ENCODE measurements at regions not wholly inside any gene's neighbourhood (a gene's known extent, or its start where the extent isn't known, plus 50 kb on each side); places are given as distances from the start of the nearest gene placed in this dataset.

DNA sequence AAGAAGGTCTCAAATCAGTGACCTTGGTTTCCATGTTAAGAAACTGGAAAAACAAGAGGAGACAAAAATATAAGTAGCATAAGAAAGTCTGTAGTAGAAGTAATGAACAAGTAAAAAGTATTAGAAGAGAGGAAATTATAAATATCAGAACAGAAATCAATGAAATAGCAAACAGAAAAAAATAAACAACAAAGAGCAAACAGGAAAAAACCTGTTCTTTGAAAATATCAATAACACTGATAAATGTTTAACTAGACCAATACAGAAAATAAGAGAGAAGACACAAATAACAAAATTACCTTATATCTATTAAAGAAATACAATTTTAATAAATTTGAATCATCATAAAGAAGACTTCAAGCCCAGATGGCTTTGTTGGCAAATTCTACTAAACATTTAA, 113.3 kb downstream of the MAIP1 start:
- Histone ChIP-seq H3F3A (ENCODE audit: low read depth) (no peaks in the 10 kb centered on the region), H3K9me3 (ENCODE audit: low read depth) (no peaks in the 10 kb centered on the region), H3K4me3 (no peak overlapping the region), H3K4me2 (no peak overlapping the region), H2AFZ (replicated peaks) (no peak overlapping the region), H3K36me3 (peaks cover 3% of the 10 kb centered on the region), H3K27me3 (no peaks in the 10 kb centered on the region), H4K20me1 (ENCODE audit: low read depth) (no peaks in the 10 kb centered on the region), H3K4me1 (peaks cover 5% of the 10 kb centered on the region), H3K79me2 (ENCODE audit: low read depth) (no peaks in the 10 kb centered on the region), H3K27ac (no peak overlapping the region), H3K9ac (no peak overlapping the region)
- no peaks in the 10 kb centered on the region for H3K36me3 Mint-ChIP-seq
- H3K4me3 Mint-ChIP-seq: no peak overlapping the region
- H3K9me3 Mint-ChIP-seq: no peaks in the 10 kb centered on the region
- no peak for DNase-seq (ENCODE audit: low spot score)
- TF ChIP-seq EZH2 (IDR thresholded peaks at IDR 0.05) (no peak), EZH2phosphoT487 (IDR thresholded peaks at IDR 0.05) (no peak)
- TF ChIP-seq, protein P1, sequence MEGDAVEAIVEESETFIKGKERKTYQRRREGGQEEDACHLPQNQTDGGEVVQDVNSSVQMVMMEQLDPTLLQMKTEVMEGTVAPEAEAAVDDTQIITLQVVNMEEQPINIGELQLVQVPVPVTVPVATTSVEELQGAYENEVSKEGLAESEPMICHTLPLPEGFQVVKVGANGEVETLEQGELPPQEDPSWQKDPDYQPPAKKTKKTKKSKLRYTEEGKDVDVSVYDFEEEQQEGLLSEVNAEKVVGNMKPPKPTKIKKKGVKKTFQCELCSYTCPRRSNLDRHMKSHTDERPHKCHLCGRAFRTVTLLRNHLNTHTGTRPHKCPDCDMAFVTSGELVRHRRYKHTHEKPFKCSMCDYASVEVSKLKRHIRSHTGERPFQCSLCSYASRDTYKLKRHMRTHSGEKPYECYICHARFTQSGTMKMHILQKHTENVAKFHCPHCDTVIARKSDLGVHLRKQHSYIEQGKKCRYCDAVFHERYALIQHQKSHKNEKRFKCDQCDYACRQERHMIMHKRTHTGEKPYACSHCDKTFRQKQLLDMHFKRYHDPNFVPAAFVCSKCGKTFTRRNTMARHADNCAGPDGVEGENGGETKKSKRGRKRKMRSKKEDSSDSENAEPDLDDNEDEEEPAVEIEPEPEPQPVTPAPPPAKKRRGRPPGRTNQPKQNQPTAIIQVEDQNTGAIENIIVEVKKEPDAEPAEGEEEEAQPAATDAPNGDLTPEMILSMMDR (IDR thresholded peaks at IDR 0.05): no peak
- H3K27me3 Mint-ChIP-seq (ENCODE audit: insufficient read depth, low read depth): peaks cover 3% of the 10 kb centered on the region
- H3K27ac Mint-ChIP-seq: no peak overlapping the region
- no peaks in the 10 kb centered on the region for H3K4me1 Mint-ChIP-seq

DNA sequence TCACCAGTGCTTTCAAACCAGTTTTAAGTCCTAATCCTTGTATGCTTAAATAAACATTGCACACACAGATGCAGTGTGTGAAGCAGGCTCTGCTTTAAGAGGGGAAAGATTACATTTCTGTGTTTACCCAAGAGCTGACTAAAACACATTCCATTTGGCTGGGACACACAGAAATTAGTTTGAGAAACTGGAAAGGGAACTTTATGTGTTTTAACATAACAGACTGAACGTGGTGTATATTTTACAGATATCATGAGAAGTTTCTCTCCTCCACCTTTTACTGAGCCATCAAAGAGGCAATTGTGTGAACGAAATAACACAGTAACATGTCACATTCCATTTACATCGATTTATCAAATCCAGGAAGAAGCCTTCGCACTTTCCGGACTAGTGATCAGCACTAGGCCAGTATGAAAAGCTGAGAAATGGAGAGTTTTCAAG, 121.8 kb downstream of the MAIP1 start:
- no peak overlapping the region for H3K4me3 Mint-ChIP-seq
- no peaks in the 10 kb centered on the region for H4K20me1 ChIP-seq (ENCODE audit: low read depth)
- H3K27me3 ChIP-seq: no peaks in the 10 kb centered on the region
- DNase-seq (ENCODE audit: low spot score): no peak
- H3K9me3 Mint-ChIP-seq: peaks cover 5% of the 10 kb centered on the region
- H3K36me3 Mint-ChIP-seq: no peaks in the 10 kb centered on the region
- H2AFZ ChIP-seq (replicated peaks): no peak overlapping the region
- peaks cover 42% of the 10 kb centered on the region for H3K4me1 Mint-ChIP-seq
- peaks cover 29% of the 10 kb centered on the region for H3K4me1 ChIP-seq
- H3F3A ChIP-seq (ENCODE audit: low read depth): peaks cover 19% of the 10 kb centered on the region
- no peaks in the 10 kb centered on the region for H3K36me3 ChIP-seq
- H3K9ac ChIP-seq: no peak overlapping the region
- H3K27ac Mint-ChIP-seq: peak overlapping the region; percentile 68
- no peak overlapping the region for H3K4me3 ChIP-seq
- TF ChIP-seq EZH2 (IDR thresholded peaks at IDR 0.05): no peak
- no peak for TF ChIP-seq EZH2phosphoT487 (IDR thresholded peaks at IDR 0.05)
- TF ChIP-seq, protein P1 (IDR thresholded peaks at IDR 0.05): no peak
- H3K9me3 ChIP-seq (ENCODE audit: low read depth): peaks cover 3% of the 10 kb centered on the region
- H3K4me2 ChIP-seq: no peak overlapping the region
- no peak overlapping the region for H3K27ac ChIP-seq
- H3K27me3 Mint-ChIP-seq (ENCODE audit: insufficient read depth, low read depth): no peaks in the 10 kb centered on the region
- no peaks in the 10 kb centered on the region for H3K79me2 ChIP-seq (ENCODE audit: low read depth)

DNA sequence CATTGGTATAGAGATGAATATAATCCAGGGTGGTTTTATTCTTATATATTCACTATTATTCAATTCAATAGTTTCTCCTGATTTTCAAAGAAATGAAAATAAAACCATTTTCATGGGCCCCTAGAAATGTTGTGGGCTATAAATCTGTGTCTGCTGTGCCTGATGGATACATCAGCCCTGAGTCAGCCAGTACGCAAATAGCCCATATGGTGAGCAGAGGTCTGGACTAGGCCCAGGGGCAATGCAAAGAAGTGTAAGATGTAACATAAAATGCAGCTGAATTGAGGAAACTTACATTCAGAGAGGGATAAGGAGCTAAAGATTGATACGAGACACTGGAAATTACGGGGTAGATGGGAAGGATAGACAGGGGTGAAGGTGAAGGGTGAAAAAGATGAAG, 122.5 kb downstream of the MAIP1 start:
- Histone ChIP-seq H3K79me2 (ENCODE audit: low read depth) (no peaks in the 10 kb centered on the region), H3K9me3 (ENCODE audit: low read depth) (peaks cover 3% of the 10 kb centered on the region), H3K27ac (no peak overlapping the region), H4K20me1 (ENCODE audit: low read depth) (no peaks in the 10 kb centered on the region), H3K27me3 (no peaks in the 10 kb centered on the region), H3K4me3 (no peak overlapping the region), H3K4me2 (no peak overlapping the region), H3K36me3 (no peaks in the 10 kb centered on the region), H3F3A (ENCODE audit: low read depth) (peaks cover 26% of the 10 kb centered on the region), H3K4me1 (peaks cover 35% of the 10 kb centered on the region), H3K9ac (no peak overlapping the region), H2AFZ (replicated peaks) (no peak overlapping the region)
- Mint-ChIP-seq H3K36me3 (no peaks in the 10 kb centered on the region), H3K9me3 (peaks cover 5% of the 10 kb centered on the region), H3K4me1 (peaks cover 48% of the 10 kb centered on the region), H3K27me3 (ENCODE audit: insufficient read depth, low read depth) (peaks cover 3% of the 10 kb centered on the region), H3K27ac (no peak overlapping the region), H3K4me3 (no peak overlapping the region)
- TF ChIP-seq EZH2phosphoT487 (IDR thresholded peaks at IDR 0.05) (no peak), EZH2 (IDR thresholded peaks at IDR 0.05) (no peak)
- TF ChIP-seq, protein P1 (IDR thresholded peaks at IDR 0.05): no peak
- DNase-seq (ENCODE audit: low spot score): no peak
